HepG2 (cell line): ENCODE measurements at regions not wholly inside any gene's neighbourhood (a gene's known extent, or its start where the extent isn't known, plus 50 kb on each side); places are given as distances from the start of the nearest gene placed in this dataset.

ENCODE experiments used
- ATAC-seq: fragments of 200-7000 bp; cut with Tn5 transposase; 3 replicates; pipeline ENCODE4 v1.9.1; 2020; ENCODE audit warnings: mild to moderate bottlenecking, moderate library complexity
- BruUV-seq: library from RNA; stranded (reverse); fragments of 400-500 nt; replicated peaks from 2 replicates; lab custom pipeline; 2021; lab: Mats Ljungman, UMichigan
- CTCF ChIA-PET: fragments of 300-600 bp; formaldehyde crosslinking; extraction: SDS; loops from one replicate; lab custom pipeline; 2021; ENCODE audit warnings: low total read pairs, inconsistent platforms, low intra/inter-chr PET ratio; lab: Yijun Ruan, JAX
- POLR2A ChIA-PET: fragments of 350-600 bp; sonication (Branson Sonifier 250); formaldehyde crosslinking; loops from one replicate; lab custom pipeline; 2020; ENCODE audit warnings: antibody characterized with exemption, inconsistent platforms; lab: Yijun Ruan, JAX
- DNase-seq: peaks from one replicate; pipeline ENCODE4 v3.0.0-alpha.2; 2015; ENCODE audit warnings: low spot score
- FAIRE-seq: peaks from 3 replicates; lab custom pipeline; 2011; peaks lifted over from hg19 to GRCh38; lab: Jason Lieb, UNC
- H2AFZ ChIP-seq: one replicate; pipeline ENCODE4 v1.6.1; 2011; ENCODE audit warnings: low read length, inconsistent platforms
- H3K27ac ChIP-seq: fragments of 300-600 bp; 3 replicates; pipeline ENCODE4 v1.8.0; 2011; ENCODE audit warnings: mixed run types, mild to moderate bottlenecking, mixed read lengths, low read length, inconsistent platforms; ENCODE audit not compliant: insufficient read depth; ENCODE audit errors: extremely low read length
- H3K27me3 ChIP-seq, 2 experiments: fragments of 200-600 bp in 1 of 2; 2 replicates in 1 of 2; 3 replicates in 1 of 2; pipeline versions ENCODE4 v1.6.0 to v1.8.0; 2011; ENCODE audit warnings: low read length in 2 of 2, mild to moderate bottlenecking in 2 of 2, moderate library complexity in 2 of 2, inconsistent platforms in 1 of 2; ENCODE audit not compliant: insufficient read depth in 2 of 2, control insufficient read depth in 1 of 2
- H3K36me3 ChIP-seq, 2 experiments: fragments of 200-600 bp in 1 of 2; replicated peaks in 1 of 2; 2 replicates in 1 of 2; 3 replicates in 1 of 2; pipeline versions ENCODE4 v1.5.1 to v1.8.0; 2011; ENCODE audit warnings: low read length in 2 of 2, inconsistent platforms in 1 of 2; ENCODE audit not compliant: insufficient read depth in 2 of 2, control insufficient read depth in 1 of 2
- H3K4me1 ChIP-seq: 2 replicates; pipeline ENCODE4 v1.5.1; 2012; ENCODE audit warnings: low read length, inconsistent platforms; ENCODE audit not compliant: insufficient read depth
- H3K4me2 ChIP-seq: 2 replicates; pipeline ENCODE4 v1.6.0; 2011; ENCODE audit warnings: low read depth, low read length, inconsistent platforms
- H3K4me3 ChIP-seq, 3 experiments: fragments of 200-600 bp in 1 of 3; sonication (generic), shearing (Covaris generic) in 1 of 3; replicated peaks in 1 of 3; 2 replicates each; pipeline ENCODE4 v1.5.1; 2011 to 2016; ENCODE audit warnings: low read length in 3 of 3, inconsistent platforms in 2 of 3, low read depth in 2 of 3, mild to moderate bottlenecking in 2 of 3, control low read depth in 1 of 3, mixed read lengths in 1 of 3; ENCODE audit not compliant: insufficient read depth in 1 of 3
- H3K79me2 ChIP-seq: one replicate; pipeline ENCODE4 v1.6.1; 2011; ENCODE audit warnings: low read length, inconsistent platforms; ENCODE audit not compliant: insufficient read depth
- H3K9ac ChIP-seq: 2 replicates; pipeline ENCODE4 v1.6.0; 2011; ENCODE audit warnings: mild to moderate bottlenecking, low read depth, low read length, inconsistent platforms; ENCODE audit not compliant: insufficient read depth
- H3K9me3 ChIP-seq: 2 replicates; pipeline ENCODE4 v1.5.1; 2012; ENCODE audit warnings: mild to moderate bottlenecking, low read length
- H4K20me1 ChIP-seq: 2 replicates; pipeline ENCODE4 v1.6.0; 2011; ENCODE audit warnings: inconsistent platforms, mild to moderate bottlenecking, low read length, moderate library complexity; ENCODE audit not compliant: insufficient read depth
- DNMT1 ChIP-seq: sonication (generic); formaldehyde crosslinking; IDR thresholded peaks from 2 replicates; pipeline ENCODE4 v1.5.1; 2020; ENCODE audit warnings: mild to moderate bottlenecking, missing genetic modification reagents
- ELF1 ChIP-seq: sonication (generic); formaldehyde crosslinking; IDR thresholded peaks from 2 replicates; pipeline ENCODE4 v1.4.0; 2020; ENCODE audit warnings: missing genetic modification reagents
- ELF3 ChIP-seq: IDR thresholded peaks from 2 replicates; pipeline ENCODE4 v1.6.1; 2016; ENCODE audit warnings: missing genetic modification reagents, missing compliant biosample characterization
- GABPA ChIP-seq, 2 experiments: IDR thresholded peaks; 2 replicates each; pipeline ENCODE4 v1.6.1; 2011 to 2016; ENCODE audit warnings: low read depth in 2 of 2, low read length in 1 of 2, missing biosample characterization in 1 of 2, missing genetic modification characterization in 1 of 2
- HNRNPK ChIP-seq: fragments of 200-400 bp; formaldehyde crosslinking; IDR thresholded peaks from 2 replicates; pipeline ENCODE4 v1.6.1; 2018; ENCODE audit warnings: low read length, low read depth, moderate library complexity, mild to moderate bottlenecking; ENCODE audit not compliant: poor library complexity, severe bottlenecking
- PHF5A ChIP-seq: IDR thresholded peaks from one replicate; pipeline ENCODE4 v1.6.1; 2018; ENCODE audit warnings: low read depth, missing genetic modification reagents; ENCODE audit not compliant: unreplicated experiment
- PRPF4 ChIP-seq: fragments of 200-400 bp; formaldehyde crosslinking; IDR thresholded peaks from 2 replicates; pipeline ENCODE4 v1.6.1; 2016; ENCODE audit warnings: low read length, low read depth; ENCODE audit not compliant: poor library complexity, severe bottlenecking
- SIX1 ChIP-seq: sonication (generic); formaldehyde crosslinking; IDR thresholded peaks from 2 replicates; pipeline ENCODE4 v1.4.0; 2020; ENCODE audit warnings: missing genetic modification reagents, borderline replicate concordance
- SMAD3 ChIP-seq: sonication (generic); formaldehyde crosslinking; IDR thresholded peaks from 2 replicates; pipeline ENCODE4 v1.4.0; 2020; ENCODE audit warnings: missing genetic modification reagents
- SMC3 ChIP-seq: IDR thresholded peaks from 2 replicates; pipeline ENCODE4 v1.6.1; 2011; ENCODE audit warnings: low read length, improper control_type of control experiment
- TCF12 ChIP-seq, 2 experiments: fragments of 450-650 bp in 1 of 2; sonication (generic) in 1 of 2; formaldehyde crosslinking in 1 of 2; IDR thresholded peaks; 2 replicates each; pipeline versions ENCODE4 v1.6.1 to v1.8.0; 2017 to 2022; ENCODE audit warnings: antibody characterized with exemption in 1 of 2, mild to moderate bottlenecking in 1 of 2, missing genetic modification reagents in 1 of 2, moderate library complexity in 1 of 2
- ZNF251 ChIP-seq: sonication (generic); formaldehyde crosslinking; IDR thresholded peaks from 2 replicates; pipeline ENCODE4 v1.9.0; 2021; ENCODE audit warnings: mild to moderate bottlenecking, missing genetic modification reagents
- ZNF607 ChIP-seq: sonication (generic); formaldehyde crosslinking; IDR thresholded peaks from 2 replicates; pipeline ENCODE4 v1.5.1; 2020; ENCODE audit warnings: missing genetic modification reagents, mild to moderate bottlenecking, borderline replicate concordance
- ZNF772 ChIP-seq: sonication (generic); formaldehyde crosslinking; IDR thresholded peaks from 2 replicates; pipeline ENCODE4 v1.5.0; 2020; ENCODE audit warnings: mild to moderate bottlenecking, missing genetic modification reagents
- ZNF776 ChIP-seq: sonication (generic); formaldehyde crosslinking; IDR thresholded peaks from 2 replicates; pipeline ENCODE4 v1.4.0; 2020; ENCODE audit warnings: mild to moderate bottlenecking, missing genetic modification reagents
- ZSCAN20 ChIP-seq: sonication (generic); formaldehyde crosslinking; IDR thresholded peaks from 2 replicates; pipeline ENCODE4 v1.4.0; 2020; ENCODE audit warnings: missing genetic modification reagents, mild to moderate bottlenecking, borderline replicate concordance
- WGBS: methylation state at CpG from one replicate; pipeline ENCODE4 v1.1.6; 2017; ENCODE audit warnings: low lambda C conversion rate; 5-methylcytosine and 5-hydroxymethylcytosine counted together
- in situ Hi-C: cut with HindIII; loops from 2 replicates; pipeline ENCODE4 v1.10.0; 2017; ENCODE audit warnings: low pct_unique_long_range_greater_than_20kb; ENCODE audit not compliant: extremely low pct_ligation_motif_present
- intact Hi-C: fragments of 100-400 bp; cut with micrococcal nuclease; formaldehyde crosslinking; loops from one replicate; pipeline ENCODE4 v1.10.0; 2022; ENCODE audit not compliant: unreplicated experiment
- TF ChIP-seq, protein P1 (sequence below): sonication (generic); IDR thresholded peaks from 2 replicates; pipeline ENCODE4 v1.6.1; 2016; ENCODE audit warnings: low read depth, borderline replicate concordance
- TF ChIP-seq, protein P2 (sequence below): IDR thresholded peaks from 2 replicates; pipeline ENCODE4 v1.6.1; 2016
- TF ChIP-seq, protein P3 (sequence below): IDR thresholded peaks from 2 replicates; pipeline ENCODE4 v1.6.1; 2016; ENCODE audit warnings: missing genetic modification reagents, missing compliant biosample characterization

DNA sequence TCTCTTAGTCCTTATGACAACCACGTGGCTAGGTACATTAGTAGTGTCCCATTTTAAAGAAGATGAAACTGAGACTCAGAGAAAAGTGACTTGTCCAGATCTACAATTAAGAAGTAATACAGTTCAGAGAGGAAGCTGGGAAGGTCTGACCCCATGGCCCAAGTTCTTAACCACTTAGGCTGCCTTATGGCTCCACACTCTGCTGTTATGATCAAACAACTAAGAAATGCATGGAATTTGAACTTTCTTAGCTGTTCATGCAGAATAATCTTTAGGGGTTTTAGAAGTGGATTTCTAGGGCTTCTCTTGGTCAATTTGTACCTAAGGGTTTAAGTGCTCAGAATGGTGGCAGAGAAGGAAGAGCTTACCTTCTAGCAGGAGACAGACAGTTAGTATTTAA lies 128.0 kb upstream of the MSX2 start:
- no peaks in the 10 kb centered on the region for H4K20me1 ChIP-seq
- ChIA-PET POLR2A (no interaction called here), CTCF (no interaction called here)
- H3K27me3 ChIP-seq: no peaks in the 10 kb centered on the region
- no peak overlapping the region for H3K4me3 ChIP-seq
- no peaks in the 10 kb centered on the region for H3K36me3 ChIP-seq
- no peak overlapping the region for H3K27ac ChIP-seq
- FAIRE-seq (no peak), ATAC-seq (no peak), DNase-seq (no peak)
- no peak overlapping the region for H2AFZ ChIP-seq
- intact Hi-C loops (no loop called here), in situ Hi-C loops (no loop called here)
- no peaks in the 10 kb centered on the region for H3K79me2 ChIP-seq
- no peaks in the 10 kb centered on the region for H3K9me3 ChIP-seq
- no peak overlapping the region for H3K9ac ChIP-seq
- WGBS: 0% methylated on average over 1 of the region's 1 CpG
- no TSS peak for BruUV-seq
- H3K4me1 ChIP-seq: no peaks in the 10 kb centered on the region
- H3K4me2 ChIP-seq: no peak overlapping the region
- TF ChIP-seq TCF12 (IDR thresholded peaks at IDR 0.05) (no peak), TCF12 (CRISPR knock-in tag; IDR thresholded peaks at IDR 0.05) (no peak), SIX1 (CRISPR knock-in tag) (no peak), HNRNPK (no peak), SMC3 (no peak), ZNF607 (CRISPR knock-in tag) (no peak), GABPA (IDR thresholded peaks at IDR 0.05; ENCODE audit: low read depth, low read length) (no peak), GABPA (CRISPR knock-in tag; IDR thresholded peaks at IDR 0.05; ENCODE audit: low read depth) (no peak), PRPF4 (no peak)

DNA sequence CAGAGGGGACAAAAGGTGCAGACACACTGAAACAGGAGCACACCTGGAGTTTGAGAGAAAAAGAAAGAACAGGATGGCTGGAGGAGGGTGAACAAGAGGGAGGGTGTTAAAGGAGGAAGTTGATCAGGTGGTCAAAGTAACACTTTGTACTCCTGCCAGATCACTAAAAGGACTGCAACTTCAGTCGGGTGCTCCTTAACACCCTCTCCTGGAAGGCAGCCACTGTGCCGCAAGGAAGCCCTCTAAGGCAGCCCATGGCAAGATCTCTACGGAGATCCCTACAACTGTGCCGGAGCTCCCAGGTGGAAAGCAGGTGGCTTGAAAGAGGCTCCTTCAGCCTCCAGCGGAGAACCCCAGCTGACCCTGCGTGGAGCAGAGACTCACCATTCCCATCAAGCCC lies 124.4 kb upstream of the MSX2 start:
- Histone ChIP-seq H3K79me2 (no peaks in the 10 kb centered on the region), H3K9ac (no peak overlapping the region), H3K4me2 (no peak overlapping the region), H3K27ac (no peak overlapping the region), H2AFZ (no peak overlapping the region), H3K9me3 (peaks cover 12% of the 10 kb centered on the region), H3K36me3 (no peaks in the 10 kb centered on the region), H3K27me3 (no peaks in the 10 kb centered on the region; a peak in 1 of 5 replicates), H3K4me3 (no peak overlapping the region), H3K4me1 (no peaks in the 10 kb centered on the region), H4K20me1 (no peaks in the 10 kb centered on the region)
- TF ChIP-seq PHF5A (CRISPR knock-in tag) (no peak), SMAD3 (no peak), ZNF776 (no peak), ZNF251 (CRISPR knock-in tag) (no peak), ZNF772 (no peak), ELF3 (CRISPR knock-in tag) (no peak), ELF1 (no peak), DNMT1 (no peak), ZSCAN20 (no peak)
- TF ChIP-seq, protein P1, sequence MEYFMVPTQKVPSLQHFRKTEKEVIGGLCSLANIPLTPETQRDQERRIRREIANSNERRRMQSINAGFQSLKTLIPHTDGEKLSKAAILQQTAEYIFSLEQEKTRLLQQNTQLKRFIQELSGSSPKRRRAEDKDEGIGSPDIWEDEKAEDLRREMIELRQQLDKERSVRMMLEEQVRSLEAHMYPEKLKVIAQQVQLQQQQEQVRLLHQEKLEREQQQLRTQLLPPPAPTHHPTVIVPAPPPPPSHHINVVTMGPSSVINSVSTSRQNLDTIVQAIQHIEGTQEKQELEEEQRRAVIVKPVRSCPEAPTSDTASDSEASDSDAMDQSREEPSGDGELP: no peak
- TF ChIP-seq, protein P2, sequence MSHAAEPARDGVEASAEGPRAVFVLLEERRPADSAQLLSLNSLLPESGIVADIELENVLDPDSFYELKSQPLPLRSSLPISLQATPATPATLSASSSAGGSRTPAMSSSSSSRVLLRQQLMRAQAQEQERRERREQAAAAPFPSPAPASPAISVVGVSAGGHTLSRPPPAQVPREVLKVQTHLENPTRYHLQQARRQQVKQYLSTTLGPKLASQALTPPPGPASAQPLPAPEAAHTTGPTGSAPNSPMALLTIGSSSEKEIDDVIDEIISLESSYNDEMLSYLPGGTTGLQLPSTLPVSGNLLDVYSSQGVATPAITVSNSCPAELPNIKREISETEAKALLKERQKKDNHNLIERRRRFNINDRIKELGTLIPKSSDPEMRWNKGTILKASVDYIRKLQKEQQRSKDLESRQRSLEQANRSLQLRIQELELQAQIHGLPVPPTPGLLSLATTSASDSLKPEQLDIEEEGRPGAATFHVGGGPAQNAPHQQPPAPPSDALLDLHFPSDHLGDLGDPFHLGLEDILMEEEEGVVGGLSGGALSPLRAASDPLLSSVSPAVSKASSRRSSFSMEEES (CRISPR knock-in tag): no peak
- TF ChIP-seq, protein P3, sequence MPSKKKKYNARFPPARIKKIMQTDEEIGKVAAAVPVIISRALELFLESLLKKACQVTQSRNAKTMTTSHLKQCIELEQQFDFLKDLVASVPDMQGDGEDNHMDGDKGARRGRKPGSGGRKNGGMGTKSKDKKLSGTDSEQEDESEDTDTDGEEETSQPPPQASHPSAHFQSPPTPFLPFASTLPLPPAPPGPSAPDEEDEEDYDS: no peak
- in situ Hi-C loops (no loop called here), intact Hi-C loops (no loop called here)
- CTCF ChIA-PET: no interaction called here
- DNase-seq (no peak), FAIRE-seq (no peak), ATAC-seq (no peak)
- 22% methylated on average over 6 of the region's 6 CpGs for WGBS
- POLR2A ChIA-PET: no interaction called here
- BruUV-seq: no TSS peak
